Sigmoid colon (tissue), 6 donors: ENCODE measurements at regions not wholly inside any gene's neighbourhood (a gene's known extent, or its start where the extent isn't known, plus 50 kb on each side); places are given as distances from the start of the nearest gene placed in this dataset.

Experiments used
- DNase-seq: peaks from one replicate; pipeline ENCODE4 v3.0.0-alpha.2; 2019
- H3K27ac ChIP-seq, 4 donors: fragments of 200-600 bp; sonication (generic); one replicate each; pipeline ENCODE4 v1.5.1; 2016 to 2019; ENCODE audit warnings: mild to moderate bottlenecking in 1 of 4
- H3K27me3 ChIP-seq, 3 donors: fragments of 200-600 bp; sonication (generic); one replicate each; pipeline ENCODE4 v1.5.1; 2019; ENCODE audit warnings: mild to moderate bottlenecking in 1 of 3
- H3K36me3 ChIP-seq, 4 donors: fragments of 200-600 bp; sonication (generic); one replicate each; pipeline ENCODE4 v1.5.1; 2016 to 2019
- H3K4me1 ChIP-seq, 4 donors: fragments of 200-600 bp; sonication (generic); one replicate each; pipeline ENCODE4 v1.5.1; 2017 to 2019
- H3K4me3 ChIP-seq, 4 donors: fragments of 200-600 bp; sonication (generic); one replicate each; pipeline ENCODE4 v1.5.1; 2017 to 2019; ENCODE audit warnings: mild to moderate bottlenecking in 2 of 4, moderate library complexity in 1 of 4
- H3K9me3 ChIP-seq, 4 donors: fragments of 200-600 bp in 3 of 4; sonication (generic) in 3 of 4; one replicate each; pipeline versions ENCODE4 v1.5.1 to v1.6.1; 2013 to 2019
- CTCF ChIP-seq, 4 experiments: fragments of 450-650 bp in 3 of 4; fragments of 200-600 bp in 1 of 4; IDR thresholded peaks; one replicate each; pipeline ENCODE4 v1.5.1; 2016 to 2019; ENCODE audit warnings: antibody characterized with exemption in 4 of 4, mild to moderate bottlenecking in 3 of 4, moderate library complexity in 2 of 4
- EP300 ChIP-seq, 4 donors: sonication (generic); formaldehyde crosslinking; IDR thresholded peaks; one replicate each; pipeline ENCODE4 v1.6.1; 2017; ENCODE audit warnings: antibody characterized with exemption in 4 of 4
- POLR2A ChIP-seq, 2 donors: fragments of 450-650 bp; IDR thresholded peaks; one replicate each; pipeline ENCODE4 v1.6.1; 2016; ENCODE audit warnings: antibody characterized with exemption in 2 of 2, mild to moderate bottlenecking in 2 of 2, moderate library complexity in 2 of 2
- POLR2AphosphoS5 ChIP-seq, 4 donors: sonication (generic); formaldehyde crosslinking; IDR thresholded peaks; one replicate each; pipeline ENCODE4 v1.6.1; 2017; ENCODE audit warnings: antibody characterized with exemption in 4 of 4
- WGBS, 2 donors: extraction: QIAGEN DNeasy Blood & Tissue Kit; methylation state at CpG; one replicate each; pipeline ENCODE4 v1.1.7; 2013; 5-methylcytosine and 5-hydroxymethylcytosine counted together
- intact Hi-C: fragments of 100-400 bp; cut with DNase I; formaldehyde crosslinking; loops from one replicate; pipeline ENCODE4 v1.15.1; 2023
- donor health status: healthy with polysubstance abuse.
- donor health status: healthy.

- no peak overlapping the region for H3K27ac ChIP-seq
- intact Hi-C loops = no loop called here
- DNase-seq = no peak
- no peaks in the 10 kb centered on the region for H3K4me1 ChIP-seq
- TF ChIP-seq EP300 (IDR thresholded peaks at IDR 0.05) (no peak), POLR2A (IDR thresholded peaks at IDR 0.05) (no peak)
- H3K27me3 ChIP-seq = no peaks in the 10 kb centered on the region
- H3K9me3 ChIP-seq = no peaks in the 10 kb centered on the region
- no peaks in the 10 kb centered on the region for H3K36me3 ChIP-seq
- no peak overlapping the region for H3K4me3 ChIP-seq
Measured at GRCh38 chr13:50099473-50099872, 84.2 kb downstream of the KCNRG start.

- Histone ChIP-seq H3K4me3 (no peak overlapping the region), H3K36me3 (no peaks in the 10 kb centered on the region), H3K9me3 (no peaks in the 10 kb centered on the region), H3K4me1 (peaks cover 0 to 6% (median 0%) of the 10 kb centered on the region in 4 donors), H3K27me3 (no peaks in the 10 kb centered on the region), H3K27ac (no peak overlapping the region)
- no peak for DNase-seq
- TF ChIP-seq POLR2A (IDR thresholded peaks at IDR 0.05) = no peak
- no peak for TF ChIP-seq CTCF (IDR thresholded peaks at IDR 0.05)
- TF ChIP-seq POLR2AphosphoS5 (IDR thresholded peaks at IDR 0.05) = no peak
- no peak for TF ChIP-seq EP300 (IDR thresholded peaks at IDR 0.05)
- intact Hi-C loops = no loop called here
Measured at GRCh38 chr13:50101590-50101989, 86.3 kb downstream of the KCNRG start.

GRCh38 chr13:50104493-50104892, 89.2 kb downstream of the KCNRG start:
- no peaks in the 10 kb centered on the region for H3K36me3 ChIP-seq
- H3K27me3 ChIP-seq = no peaks in the 10 kb centered on the region
- DNase-seq = no peak
- no peaks in the 10 kb centered on the region for H3K9me3 ChIP-seq
- TF ChIP-seq CTCF (IDR thresholded peaks at IDR 0.05) (no peak), POLR2A (IDR thresholded peaks at IDR 0.05) (no peak), EP300 (IDR thresholded peaks at IDR 0.05) (no peak), POLR2AphosphoS5 (IDR thresholded peaks at IDR 0.05) (no peak)
- intact Hi-C loops = no loop called here
- H3K27ac ChIP-seq = no peak overlapping the region
- H3K4me1 ChIP-seq = peaks cover 0 to 16% (median 2%) of the 10 kb centered on the region in 4 donors
- WGBS, 2 donors = 91 to 97% methylated on average over 1 of the region's 1 CpG
- no peak overlapping the region for H3K4me3 ChIP-seq

GRCh38 chr13:50106559-50106958, 91.3 kb downstream of the KCNRG start:
- H3K9me3 ChIP-seq = no peaks in the 10 kb centered on the region
- no peaks in the 10 kb centered on the region for H3K36me3 ChIP-seq
- no peak overlapping the region for H3K27ac ChIP-seq
- H3K4me1 ChIP-seq = peaks cover 0 to 24% (median 2%) of the 10 kb centered on the region in 4 donors
- intact Hi-C loops = no loop called here
- no peaks in the 10 kb centered on the region for H3K27me3 ChIP-seq
- TF ChIP-seq POLR2A (IDR thresholded peaks at IDR 0.05) (no peak), CTCF (IDR thresholded peaks at IDR 0.05) (no peak), EP300 (IDR thresholded peaks at IDR 0.05) (no peak), POLR2AphosphoS5 (IDR thresholded peaks at IDR 0.05) (no peak)
- H3K4me3 ChIP-seq = no peak overlapping the region
- WGBS, 2 donors = 10 to 20% methylated on average over 1 of the region's 1 CpG
- DNase-seq = no peak

- Histone ChIP-seq H3K4me1 (peaks cover 0 to 24% (median 2%) of the 10 kb centered on the region in 4 donors), H3K27ac (no peak overlapping the region)
- 57 to 71% methylated on average over 1 of the region's 1 CpG for WGBS, 2 donors
Measured at GRCh38 chr13:50107205-50107604, 92.0 kb downstream of the KCNRG start.

More at GRCh38 chr13:50107205-50107604, 92.0 kb downstream of the KCNRG start:
- H3K27me3 ChIP-seq = no peaks in the 10 kb centered on the region
- intact Hi-C loops = no loop called here
- no peaks in the 10 kb centered on the region for H3K36me3 ChIP-seq
- no peak overlapping the region for H3K4me3 ChIP-seq
- no peaks in the 10 kb centered on the region for H3K9me3 ChIP-seq
- TF ChIP-seq POLR2A (IDR thresholded peaks at IDR 0.05) (no peak), POLR2AphosphoS5 (IDR thresholded peaks at IDR 0.05) (no peak), CTCF (IDR thresholded peaks at IDR 0.05) (no peak), EP300 (IDR thresholded peaks at IDR 0.05) (no peak)
- no peak for DNase-seq
